ENCODE measurements at regions not wholly inside any gene's neighbourhood (a gene's known extent, or its start where the extent isn't known, plus 50 kb on each side); places are given as distances from the start of the nearest gene placed in this dataset.

GRCh38 chr11:121924191-121924590 is 191.8 kb downstream of the BLID start:
- TF ChIP-seq EZH2phosphoT487 (IDR thresholded peaks at IDR 0.05), result no peak
- no peak for TF ChIP-seq CTCF (IDR thresholded peaks at IDR 0.05)
- no peak for TF ChIP-seq EZH2 (IDR thresholded peaks at IDR 0.05)
